Activated CD4-positive, alpha-beta T cell treated with anti-CD3 and anti-CD28 coated beads for 36 hours (primary cell): ENCODE measurements at regions not wholly inside any gene's neighbourhood (a gene's known extent, or its start where the extent isn't known, plus 50 kb on each side); places are given as distances from the start of the nearest gene placed in this dataset.

Experiments used
- ATAC-seq: fragments of 200-7000 bp; cut with Tn5 transposase; one replicate; pipeline ENCODE4 v1.10.0; 2021; ENCODE audit warnings: mild to moderate bottlenecking, moderate library complexity
- CTCF ChIA-PET: fragments of 350-600 bp; sonication (Branson Sonifier 250); formaldehyde crosslinking; loops from one replicate; lab custom pipeline; 2021; ENCODE audit warnings: antibody characterized with exemption; lab: Charles Lee
- POLR2A ChIA-PET: fragments of 350-600 bp; sonication (Branson Sonifier 250); formaldehyde crosslinking; loops from one replicate; lab custom pipeline; 2021; ENCODE audit warnings: antibody characterized with exemption, inconsistent platforms; lab: Charles Lee
- DNase-seq: peaks from one replicate; pipeline ENCODE4 v3.0.0-alpha.2; 2020
- H3K27ac Mint-ChIP-seq: one replicate; pipeline ENCODE4 v1.8.0; 2021; ENCODE audit warnings: mixed read lengths
- H3K27me3 Mint-ChIP-seq: one replicate; pipeline ENCODE4 v1.8.0; 2021; ENCODE audit warnings: mixed read lengths
- H3K36me3 Mint-ChIP-seq: one replicate; pipeline ENCODE4 v1.8.0; 2021; ENCODE audit warnings: low read depth, mixed read lengths
- H3K4me1 Mint-ChIP-seq: one replicate; pipeline ENCODE4 v1.8.0; 2021; ENCODE audit warnings: mixed read lengths
- H3K4me3 Mint-ChIP-seq: one replicate; pipeline ENCODE4 v1.8.0; 2021; ENCODE audit warnings: mild to moderate bottlenecking, moderate library complexity, mixed read lengths
- H3K9me3 Mint-ChIP-seq: one replicate; pipeline ENCODE4 v1.8.0; 2021; ENCODE audit warnings: low read depth, mixed read lengths
- intact Hi-C, 2 experiments: fragments of 100-400 bp; cut with DNase I in 1 of 2; cut with micrococcal nuclease in 1 of 2; formaldehyde crosslinking; loops; one replicate each; pipeline versions ENCODE4 v1.14.2 to v1.15.1; 2022 to 2024; cut with DNase I, micrococcal nuclease

DNA sequence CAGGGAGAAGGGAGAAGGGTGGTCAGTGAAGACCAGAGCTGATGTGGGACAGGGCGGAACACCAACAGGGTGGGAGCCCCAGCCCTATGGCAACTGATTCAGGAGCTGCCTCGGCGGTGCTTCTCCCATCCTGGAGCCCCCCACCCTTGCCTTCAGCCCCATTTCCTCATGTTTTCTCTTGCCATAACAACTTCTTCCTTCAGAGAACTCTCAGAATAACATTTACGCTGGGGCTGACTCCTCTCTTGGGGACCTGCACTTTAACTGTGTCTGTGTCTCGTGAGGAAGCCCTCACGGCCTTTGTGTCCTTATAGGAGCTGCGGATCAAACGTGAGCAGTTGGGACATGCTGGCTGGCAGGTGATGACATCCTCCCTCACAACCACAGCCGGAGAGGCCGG, 116.4 kb upstream of the SNTG2 start:
- Mint-ChIP-seq H3K27me3 (peaks cover 13% of the 10 kb centered on the region), H3K4me3 (no peak overlapping the region), H3K36me3 (no peaks in the 10 kb centered on the region), H3K9me3 (no peaks in the 10 kb centered on the region), H3K27ac (no peak overlapping the region), H3K4me1 (peaks cover 4% of the 10 kb centered on the region)
- POLR2A ChIA-PET, result no interaction called here
- ATAC-seq (no peak), DNase-seq (no peak)
- intact Hi-C loops, result no loop called here
- CTCF ChIA-PET, result no interaction called here

DNA sequence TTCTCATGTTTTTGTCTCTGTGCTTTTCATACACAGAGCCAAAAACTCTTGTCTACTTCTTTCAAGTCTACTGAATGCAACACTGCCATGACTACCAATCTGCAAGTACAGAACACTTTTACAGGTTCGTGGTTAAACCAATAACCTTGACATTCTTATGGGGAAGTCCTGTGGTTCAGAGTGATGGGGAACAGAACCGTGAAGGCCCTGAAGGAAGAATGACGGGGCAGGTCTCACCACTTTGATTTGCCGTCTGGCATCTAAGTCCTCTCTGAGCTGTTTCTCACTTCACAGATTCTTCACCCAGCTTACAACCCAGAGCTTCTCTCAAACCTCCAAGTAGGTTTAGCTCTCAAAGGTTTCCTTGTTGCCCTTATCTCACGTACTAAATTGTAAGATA, 117.5 kb upstream of the SNTG2 start:
- Mint-ChIP-seq H3K4me3 (no peak overlapping the region), H3K9me3 (no peaks in the 10 kb centered on the region), H3K36me3 (no peaks in the 10 kb centered on the region), H3K4me1 (peaks cover 4% of the 10 kb centered on the region), H3K27ac (no peak overlapping the region), H3K27me3 (peaks cover 7% of the 10 kb centered on the region)
- DNase-seq (peak; percentile 14), ATAC-seq (peak; percentile 53)
- ChIA-PET CTCF (no interaction called here), POLR2A (no interaction called here)
- intact Hi-C loops, result no loop called here

DNA sequence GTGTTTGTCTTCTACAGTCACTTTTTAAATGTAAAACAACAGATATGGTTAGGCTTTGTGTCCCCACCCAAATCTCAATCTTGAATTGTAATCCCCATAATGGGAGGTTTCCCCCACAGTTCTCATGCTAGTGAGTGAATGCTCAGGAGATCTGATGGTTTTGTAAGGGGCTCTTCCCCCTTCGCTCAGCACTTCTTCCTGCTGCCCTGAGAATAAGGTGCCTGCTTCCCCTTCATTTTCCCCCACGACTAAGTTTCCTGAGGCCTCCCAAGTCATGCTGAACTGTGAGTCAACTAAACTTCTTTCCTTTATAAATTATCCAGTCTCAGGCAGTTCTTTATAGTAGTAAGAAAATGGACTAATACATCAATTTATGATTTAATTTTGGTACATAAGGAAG, 118.0 kb upstream of the SNTG2 start:
- no peak overlapping the region for H3K27ac Mint-ChIP-seq
- H3K4me1 Mint-ChIP-seq, result peaks cover 4% of the 10 kb centered on the region
- ATAC-seq (no peak), DNase-seq (no peak)
- intact Hi-C loops, result no loop called here
- no peaks in the 10 kb centered on the region for H3K9me3 Mint-ChIP-seq
- ChIA-PET CTCF (no interaction called here), POLR2A (no interaction called here)
- no peaks in the 10 kb centered on the region for H3K36me3 Mint-ChIP-seq
- H3K27me3 Mint-ChIP-seq, result peaks cover 2% of the 10 kb centered on the region
- H3K4me3 Mint-ChIP-seq, result no peak overlapping the region

DNA sequence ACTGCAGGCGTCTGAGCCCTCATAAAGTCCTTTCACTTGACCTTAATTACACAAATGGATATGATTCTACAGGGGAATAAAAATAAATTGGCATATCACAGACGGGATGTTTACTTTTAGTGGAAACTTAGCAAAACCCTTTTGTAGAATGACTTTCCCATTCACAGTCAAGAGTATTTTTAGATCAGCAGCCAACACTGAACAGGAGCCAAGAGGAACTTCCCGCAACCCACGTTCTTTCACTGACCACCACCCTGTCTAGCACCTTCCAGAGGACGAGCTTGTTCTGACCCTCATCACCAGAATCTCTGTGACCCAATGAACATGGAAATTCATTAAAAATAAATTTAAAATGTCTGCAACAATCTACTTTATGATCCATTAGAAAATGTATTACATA, 119.0 kb upstream of the SNTG2 start:
- Mint-ChIP-seq H3K27me3 (peaks cover 1% of the 10 kb centered on the region), H3K4me3 (no peak overlapping the region), H3K9me3 (no peaks in the 10 kb centered on the region), H3K36me3 (no peaks in the 10 kb centered on the region), H3K27ac (no peak overlapping the region), H3K4me1 (peaks cover 4% of the 10 kb centered on the region)
- CTCF ChIA-PET, result interaction anchor here (0.7 kb wide), 1 partner anchor 439 kb away, joined by 3 read pairs; no protein-coding TSS in a partner anchor
- intact Hi-C loops, result no loop called here
- DNase-seq (no peak), ATAC-seq (no peak)
- POLR2A ChIA-PET, result no interaction called here

DNA sequence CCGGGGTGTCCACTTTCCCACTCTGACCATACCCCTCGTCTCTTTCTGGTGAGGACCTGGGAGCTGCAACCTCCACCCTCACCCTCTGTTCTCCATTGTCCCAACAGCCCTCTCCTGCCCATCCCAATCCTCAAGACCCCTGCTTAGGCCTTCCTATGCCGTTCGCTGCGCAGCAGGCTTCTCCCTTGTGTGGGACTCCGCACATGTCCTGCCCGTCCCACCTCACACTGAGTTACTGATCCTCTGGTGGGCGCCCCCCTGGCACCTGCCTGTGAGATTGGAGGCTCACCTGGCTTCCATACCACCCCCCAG, 119.5 kb upstream of the SNTG2 start:
- H3K36me3 Mint-ChIP-seq, result no peaks in the 10 kb centered on the region
- peaks cover 4% of the 10 kb centered on the region for H3K4me1 Mint-ChIP-seq
- H3K4me3 Mint-ChIP-seq, result no peak overlapping the region
- DNase-seq (no peak), ATAC-seq (no peak)
- intact Hi-C loops, result no loop called here
- ChIA-PET CTCF (no interaction called here), POLR2A (no interaction called here)
- H3K27ac Mint-ChIP-seq, result no peak overlapping the region
- peaks cover 1% of the 10 kb centered on the region for H3K27me3 Mint-ChIP-seq
- H3K9me3 Mint-ChIP-seq, result no peaks in the 10 kb centered on the region

DNA sequence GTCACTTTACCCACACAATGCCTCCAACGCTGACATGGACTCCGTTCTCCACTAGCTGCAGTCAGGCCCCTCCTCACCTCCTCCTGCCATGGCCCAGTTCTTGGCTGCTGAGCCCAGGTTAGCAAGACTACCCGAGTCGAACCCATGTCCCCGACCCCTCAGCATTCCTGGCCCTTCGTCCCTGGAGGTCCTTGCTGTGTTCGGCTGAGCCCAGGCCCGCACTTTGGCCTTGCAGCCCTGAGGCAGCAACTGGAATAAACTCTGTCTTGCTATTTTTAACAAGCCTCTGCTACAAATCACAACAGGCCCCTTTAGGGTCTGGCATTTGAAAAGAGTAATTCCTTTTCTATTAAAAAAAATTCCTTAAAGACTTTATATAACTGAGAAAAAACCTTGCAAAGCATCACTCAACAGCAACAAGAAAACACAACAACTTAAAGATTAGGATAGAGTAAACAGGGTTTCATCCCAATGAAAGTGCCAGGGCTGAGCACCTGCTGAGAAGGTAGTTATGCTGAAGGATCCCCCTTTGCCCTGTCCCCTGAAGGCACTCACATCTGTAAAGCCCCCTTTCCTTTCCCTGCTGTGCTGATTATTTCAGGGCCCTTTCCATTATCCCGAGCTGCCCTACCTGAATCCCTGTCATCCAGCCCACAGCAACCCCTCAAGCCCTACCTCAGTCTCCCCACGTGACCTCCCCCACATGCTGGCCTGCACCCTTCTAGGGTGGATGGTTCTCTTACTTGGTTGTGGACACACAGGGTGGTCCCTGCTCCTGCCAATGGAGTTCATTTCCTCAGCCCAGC, 120.0 kb upstream of the SNTG2 start:
- ATAC-seq (no peak), DNase-seq (no peak)
- H3K27me3 Mint-ChIP-seq, result peaks cover 1% of the 10 kb centered on the region

DNA sequence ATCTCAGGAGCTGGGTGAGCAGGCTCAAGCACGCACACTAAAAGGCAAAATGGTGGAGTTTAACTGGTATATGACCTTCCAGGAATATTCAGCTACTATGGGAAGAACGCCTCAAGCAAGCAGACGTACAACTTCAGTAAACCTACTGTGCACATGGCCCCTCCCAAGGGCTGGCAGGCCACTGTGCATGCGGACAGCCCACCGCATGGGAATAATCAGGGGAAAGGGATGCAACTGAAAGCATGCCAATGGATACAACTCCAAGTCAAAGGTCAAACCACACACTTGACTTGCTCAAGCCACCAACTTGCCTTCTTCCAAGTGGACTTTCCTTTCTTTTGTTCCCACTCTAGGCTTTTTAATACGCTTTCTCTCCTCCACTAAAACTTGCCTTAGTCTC, 121.6 kb upstream of the SNTG2 start:
- H3K4me1 Mint-ChIP-seq, result peaks cover 4% of the 10 kb centered on the region
- ChIA-PET CTCF (no interaction called here), POLR2A (no interaction called here)
- H3K4me3 Mint-ChIP-seq, result no peak overlapping the region
- no peaks in the 10 kb centered on the region for H3K9me3 Mint-ChIP-seq
- H3K27ac Mint-ChIP-seq, result no peak overlapping the region
- no peaks in the 10 kb centered on the region for H3K27me3 Mint-ChIP-seq
- ATAC-seq (no peak), DNase-seq (no peak)
- intact Hi-C loops, result no loop called here
- no peaks in the 10 kb centered on the region for H3K36me3 Mint-ChIP-seq

More for the DNA sequence above, 120.0 kb upstream of the SNTG2 start:
- H3K27ac Mint-ChIP-seq, result no peak overlapping the region
- peaks cover 4% of the 10 kb centered on the region for H3K4me1 Mint-ChIP-seq
- H3K36me3 Mint-ChIP-seq, result no peaks in the 10 kb centered on the region
- ChIA-PET CTCF (no interaction called here), POLR2A (no interaction called here)
- H3K4me3 Mint-ChIP-seq, result no peak overlapping the region
- intact Hi-C loops, result no loop called here
- H3K9me3 Mint-ChIP-seq, result no peaks in the 10 kb centered on the region

DNA sequence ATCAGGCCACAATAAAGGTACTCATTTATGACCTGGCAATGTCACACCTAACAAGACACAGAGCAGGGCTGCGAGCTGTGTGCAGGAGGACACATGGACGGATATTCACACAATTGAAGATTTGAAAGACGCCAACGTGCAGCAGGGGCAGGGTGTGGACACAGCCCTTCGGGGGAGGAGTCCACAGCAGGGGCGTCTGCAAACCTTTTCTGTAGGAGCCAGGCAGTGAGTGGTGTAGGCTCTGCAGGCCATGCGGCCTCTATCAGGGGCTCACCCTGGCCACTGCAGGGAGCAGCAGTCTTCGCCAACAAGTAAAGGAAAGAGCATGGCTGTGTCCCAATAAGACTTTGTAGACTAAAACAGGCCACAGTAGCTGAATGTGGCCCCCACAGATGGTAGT, 125.7 kb upstream of the SNTG2 start:
- intact Hi-C loops, result no loop called here
- Mint-ChIP-seq H3K9me3 (no peaks in the 10 kb centered on the region), H3K27ac (no peak overlapping the region), H3K4me1 (no peaks in the 10 kb centered on the region), H3K27me3 (no peaks in the 10 kb centered on the region), H3K36me3 (no peaks in the 10 kb centered on the region), H3K4me3 (no peak overlapping the region)
- no peak for ATAC-seq
- ChIA-PET CTCF (interaction anchor here (0.8 kb wide), 1 partner anchor 159 kb away, joined by 4 read pairs; no protein-coding TSS in a partner anchor), POLR2A (no interaction called here)
- DNase-seq, result no peak

DNA sequence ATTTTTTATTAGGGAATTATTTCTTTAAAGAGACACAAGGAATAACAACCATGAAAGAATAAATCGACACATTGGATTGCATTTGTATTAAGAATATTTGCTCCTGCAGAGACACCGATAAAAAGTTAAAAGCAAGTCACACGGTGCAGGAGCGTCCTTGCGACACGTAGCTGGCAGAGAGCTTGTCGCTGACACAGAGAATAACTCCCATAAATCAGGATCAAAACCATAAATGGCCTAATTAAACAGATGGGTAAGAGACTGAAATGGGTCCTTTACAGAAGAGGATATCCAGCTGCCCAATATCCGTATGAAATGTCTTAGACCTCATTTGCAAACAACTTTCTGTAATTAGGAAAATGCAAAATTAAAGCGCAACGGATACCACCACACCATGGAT, 126.1 kb upstream of the SNTG2 start:
- no peak overlapping the region for H3K4me3 Mint-ChIP-seq
- ATAC-seq (no peak), DNase-seq (no peak)
- no peaks in the 10 kb centered on the region for H3K36me3 Mint-ChIP-seq
- H3K27me3 Mint-ChIP-seq, result no peaks in the 10 kb centered on the region
- ChIA-PET POLR2A (no interaction called here), CTCF (interaction anchor here (0.8 kb wide), 1 partner anchor 158 kb away, joined by 4 read pairs; no protein-coding TSS in a partner anchor)
- no peaks in the 10 kb centered on the region for H3K9me3 Mint-ChIP-seq
- H3K4me1 Mint-ChIP-seq, result no peaks in the 10 kb centered on the region
- H3K27ac Mint-ChIP-seq, result no peak overlapping the region
- intact Hi-C loops, result no loop called here

DNA sequence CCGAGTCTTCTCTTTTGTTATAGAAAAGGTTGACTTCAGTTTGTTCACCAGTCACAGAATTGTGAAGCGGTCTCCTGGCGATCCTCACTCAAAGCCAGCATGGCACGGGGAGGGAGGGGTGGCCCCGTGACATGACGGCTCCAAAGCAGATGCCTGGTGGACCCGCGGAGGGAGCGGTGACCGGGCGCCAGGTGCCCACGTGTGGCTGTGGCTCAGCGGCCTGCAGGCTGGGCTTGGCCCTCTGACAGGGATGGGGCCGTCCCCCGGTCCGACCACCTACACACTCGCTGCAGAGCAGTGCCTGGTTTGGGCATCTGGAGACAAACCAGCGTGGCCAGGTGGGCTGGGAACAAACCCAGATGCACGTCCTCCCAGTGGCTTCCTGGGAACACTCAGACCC, 129.1 kb upstream of the SNTG2 start:
- no peaks in the 10 kb centered on the region for H3K9me3 Mint-ChIP-seq
- DNase-seq, result no peak
- intact Hi-C loops, result no loop called here
- H3K27me3 Mint-ChIP-seq, result no peaks in the 10 kb centered on the region
- no peak for ATAC-seq
- H3K27ac Mint-ChIP-seq, result no peak overlapping the region
- H3K4me1 Mint-ChIP-seq, result no peaks in the 10 kb centered on the region
- no peak overlapping the region for H3K4me3 Mint-ChIP-seq
- CTCF ChIA-PET, result interaction anchor here (1.3 kb wide), 1 partner anchor 729 kb away, joined by 3 read pairs; no protein-coding TSS in a partner anchor
- no peaks in the 10 kb centered on the region for H3K36me3 Mint-ChIP-seq
- POLR2A ChIA-PET, result no interaction called here

DNA sequence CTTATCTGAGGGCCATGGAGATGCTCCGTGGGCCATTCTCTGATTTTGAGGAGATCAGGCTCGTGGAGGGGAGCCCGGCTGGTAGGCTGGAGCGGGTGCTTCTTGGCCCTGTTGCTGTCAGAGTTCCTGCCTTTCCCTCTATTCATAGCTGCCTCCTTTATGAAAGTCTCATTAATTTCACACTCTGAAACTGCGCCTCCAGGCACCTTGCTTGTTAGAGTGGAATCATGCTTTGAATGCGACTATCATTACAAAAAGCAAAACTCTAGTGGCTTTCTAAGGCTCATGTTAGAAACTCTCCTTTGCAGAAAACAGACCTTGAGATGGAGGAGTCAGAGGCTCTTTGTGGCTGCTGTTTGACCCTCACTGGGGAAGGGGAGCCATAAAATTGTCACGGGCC, 131.0 kb upstream of the SNTG2 start:
- intact Hi-C loops, result no loop called here
- DNase-seq (no peak), ATAC-seq (no peak)
- ChIA-PET CTCF (no interaction called here), POLR2A (no interaction called here)
- H3K9me3 Mint-ChIP-seq, result no peaks in the 10 kb centered on the region
- H3K4me1 Mint-ChIP-seq, result no peaks in the 10 kb centered on the region
- no peaks in the 10 kb centered on the region for H3K36me3 Mint-ChIP-seq
- no peak overlapping the region for H3K4me3 Mint-ChIP-seq
- no peaks in the 10 kb centered on the region for H3K27me3 Mint-ChIP-seq
- H3K27ac Mint-ChIP-seq, result no peak overlapping the region

DNA sequence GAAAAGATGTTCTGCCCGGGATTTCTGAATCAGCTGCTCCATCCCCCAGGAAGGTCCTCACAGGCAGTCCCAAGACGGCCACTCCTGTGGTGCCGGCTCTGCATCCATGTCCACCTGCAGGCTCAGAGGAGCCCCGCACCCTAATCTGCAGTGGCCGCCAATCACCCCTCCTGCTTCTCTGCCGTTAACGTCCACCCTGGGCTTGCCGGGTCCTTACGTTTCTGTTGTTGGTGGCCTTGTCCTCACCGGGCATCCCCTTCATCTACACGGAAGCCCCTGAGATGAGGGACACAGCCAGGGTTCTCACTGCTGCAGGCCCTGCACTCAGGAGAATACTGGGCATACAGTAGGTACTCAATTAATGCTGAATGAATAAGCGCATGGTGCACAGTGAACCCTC, 131.5 kb upstream of the SNTG2 start:
- Mint-ChIP-seq H3K27me3 (no peaks in the 10 kb centered on the region), H3K4me3 (no peak overlapping the region), H3K4me1 (no peaks in the 10 kb centered on the region), H3K9me3 (no peaks in the 10 kb centered on the region), H3K27ac (no peak overlapping the region), H3K36me3 (no peaks in the 10 kb centered on the region)
- CTCF ChIA-PET, result no interaction called here
- POLR2A ChIA-PET, result no interaction called here
- intact Hi-C loops, result no loop called here
- no peak for ATAC-seq
- no peak for DNase-seq
